ENCODE measurements at regions not wholly inside any gene's neighbourhood (a gene's known extent, or its start where the extent isn't known, plus 50 kb on each side); places are given as distances from the start of the nearest gene placed in this dataset.

GRCh38 chr15:88990185-88990679 lies 77.1 kb upstream of the MFGE8 start:
- Histone ChIP-seq H3K79me2 (ENCODE audit: insufficient read depth, low read length) (no peaks in the 10 kb centered on the region), H4K20me1 (ENCODE audit: insufficient read depth, low read length) (no peaks in the 10 kb centered on the region), H3K4me1 (ENCODE audit: insufficient read depth, low read length) (peaks cover 14% of the 10 kb centered on the region), H3K4me2 (ENCODE audit: low read depth, low read length) (no peak overlapping the region), H3K27me3 (ENCODE audit: control insufficient read depth in 1 of 2, insufficient read depth in 2 of 2, low read length in 2 of 2) (no peaks in the 10 kb centered on the region), H3K4me3 (replicated peaks in 1 of 3; ENCODE audit: insufficient read depth in 1 of 3, low read depth in 2 of 3, low read length in 3 of 3) (no peak overlapping the region), H2AFZ (ENCODE audit: low read length) (no peak overlapping the region), H3K9ac (ENCODE audit: insufficient read depth, low read depth, low read length) (no peak overlapping the region), H3K9me3 (ENCODE audit: low read length) (no peaks in the 10 kb centered on the region), H3K27ac (ENCODE audit: extremely low read length, insufficient read depth, low read length) (no peak overlapping the region), H3K36me3 (replicated peaks in 1 of 2; ENCODE audit: control insufficient read depth in 1 of 2, insufficient read depth in 2 of 2, low read length in 2 of 2) (no peaks in the 10 kb centered on the region)
- 71% methylated on average over 20 of the region's 20 CpGs for whole genome bisulfite sequencing (ENCODE audit: low lambda C conversion rate)
- no peak for ATAC-seq
- intact Hi-C loops (cut with micrococcal nuclease; ENCODE audit: unreplicated experiment): no loop called here
- POLR2A ChIA-PET: no interaction called here
- CTCF ChIA-PET (ENCODE audit: low intra/inter-chr PET ratio, low total read pairs): no interaction called here
- TF ChIP-seq SMARCC2 (IDR thresholded peaks at IDR 0.05) (no peak), ISX (CRISPR knock-in tag; conservative IDR thresholded peaks at IDR 0.05) (no peak), ZBTB42 (CRISPR knock-in tag; IDR thresholded peaks at IDR 0.05) (no peak), KIAA2018 (CRISPR knock-in tag; IDR thresholded peaks at IDR 0.05; ENCODE audit: borderline replicate concordance) (no peak), MEF2D (CRISPR knock-in tag; IDR thresholded peaks at IDR 0.05) (no peak), ZFYVE20 (CRISPR knock-in tag; IDR thresholded peaks at IDR 0.05; ENCODE audit: borderline replicate concordance, low read depth) (no peak), ZSCAN20 (CRISPR knock-in tag; IDR thresholded peaks at IDR 0.05; ENCODE audit: borderline replicate concordance) (no peak), ZNF501 (CRISPR knock-in tag; IDR thresholded peaks at IDR 0.05) (no peak), ZNF605 (CRISPR knock-in tag; IDR thresholded peaks at IDR 0.05) (no peak), ZNF460 (CRISPR knock-in tag; IDR thresholded peaks at IDR 0.05; ENCODE audit: borderline replicate concordance) (no peak), NR2F6 (IDR thresholded peaks at IDR 0.05) (no peak), NR2F6 (CRISPR knock-in tag; IDR thresholded peaks at IDR 0.05) (no peak)
- FAIRE-seq: no peak
- no peak for DNase-seq (ENCODE audit: low spot score)
- in situ Hi-C loops (cut with HindIII; ENCODE audit: extremely low pct_ligation_motif_present, low pct_unique_long_range_greater_than_20kb): no loop called here
- no TSS peak for BruUV-seq (replicated peaks)
